SH-SY5Y (cell line): ENCODE measurements at regions not wholly inside any gene's neighbourhood (a gene's known extent, or its start where the extent isn't known, plus 50 kb on each side); places are given as distances from the start of the nearest gene placed in this dataset.

Experiments used
- GATA2 ChIP-seq: IDR thresholded peaks from 2 replicates; pipeline ENCODE4 v1.6.1; 2011; ENCODE audit warnings: mild to moderate bottlenecking, low read depth, low read length
- GATA3 ChIP-seq: IDR thresholded peaks from 2 replicates; pipeline ENCODE4 v1.6.1; 2011; ENCODE audit warnings: low read depth, mild to moderate bottlenecking, low read length, moderate library complexity

DNA sequence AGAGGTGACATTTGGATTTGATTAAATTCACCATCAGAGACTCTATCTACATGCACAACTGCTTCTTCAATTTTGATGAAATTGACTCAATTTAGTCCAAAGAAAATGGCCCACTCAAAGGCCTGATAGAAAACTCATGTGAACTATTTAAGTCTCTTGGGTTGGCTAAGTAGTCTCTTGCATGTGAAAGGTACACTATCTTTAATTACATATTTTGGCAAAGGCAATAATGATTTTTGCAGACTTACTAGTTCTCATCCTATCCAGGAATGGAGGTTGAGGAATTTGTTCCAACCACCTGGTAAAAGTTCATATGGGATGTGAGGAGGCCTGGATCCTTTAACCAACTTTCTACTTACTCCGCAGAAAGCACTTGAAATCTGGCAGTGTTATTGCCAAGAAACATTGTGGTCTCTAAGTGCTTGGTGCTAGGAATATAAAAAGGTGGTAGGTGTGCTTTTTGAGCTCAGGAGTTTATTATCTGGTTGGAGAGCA, 618.6 kb upstream of the MKI67 start:
- TF ChIP-seq GATA2 (no peak), GATA3 (no peak)
